ENCODE measurements at regions not wholly inside any gene's neighbourhood (a gene's known extent, or its start where the extent isn't known, plus 50 kb on each side); places are given as distances from the start of the nearest gene placed in this dataset.

DNA sequence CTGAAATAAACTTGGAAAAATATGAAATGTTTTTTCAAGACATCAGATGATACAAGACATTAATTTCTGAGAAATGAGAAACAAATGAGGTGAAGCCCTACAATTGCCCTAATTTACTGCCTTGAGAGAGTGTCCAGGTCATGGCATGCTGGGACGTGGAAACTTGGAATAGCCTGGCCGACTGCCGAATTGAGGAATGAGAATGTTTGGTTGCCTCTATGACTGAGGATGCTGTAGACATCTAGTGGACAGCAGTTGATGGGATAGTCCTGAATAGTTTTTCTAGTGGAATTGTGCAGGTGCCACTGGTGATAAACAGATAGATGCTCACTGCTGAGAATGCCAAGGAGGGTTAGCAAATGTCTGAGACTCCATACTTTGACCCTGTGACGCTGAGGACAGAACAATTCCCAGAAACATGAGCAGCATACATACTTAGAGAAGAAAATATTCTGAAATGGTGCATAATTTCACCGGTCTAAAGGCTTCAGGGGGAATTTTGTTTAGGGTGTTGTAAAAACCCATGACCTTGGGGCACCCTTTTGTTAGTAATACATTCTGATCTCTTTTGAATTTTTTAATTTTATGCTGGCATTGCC, 56.5 kb upstream of the CWC22 start:
- TF ChIP-seq, protein P1, sequence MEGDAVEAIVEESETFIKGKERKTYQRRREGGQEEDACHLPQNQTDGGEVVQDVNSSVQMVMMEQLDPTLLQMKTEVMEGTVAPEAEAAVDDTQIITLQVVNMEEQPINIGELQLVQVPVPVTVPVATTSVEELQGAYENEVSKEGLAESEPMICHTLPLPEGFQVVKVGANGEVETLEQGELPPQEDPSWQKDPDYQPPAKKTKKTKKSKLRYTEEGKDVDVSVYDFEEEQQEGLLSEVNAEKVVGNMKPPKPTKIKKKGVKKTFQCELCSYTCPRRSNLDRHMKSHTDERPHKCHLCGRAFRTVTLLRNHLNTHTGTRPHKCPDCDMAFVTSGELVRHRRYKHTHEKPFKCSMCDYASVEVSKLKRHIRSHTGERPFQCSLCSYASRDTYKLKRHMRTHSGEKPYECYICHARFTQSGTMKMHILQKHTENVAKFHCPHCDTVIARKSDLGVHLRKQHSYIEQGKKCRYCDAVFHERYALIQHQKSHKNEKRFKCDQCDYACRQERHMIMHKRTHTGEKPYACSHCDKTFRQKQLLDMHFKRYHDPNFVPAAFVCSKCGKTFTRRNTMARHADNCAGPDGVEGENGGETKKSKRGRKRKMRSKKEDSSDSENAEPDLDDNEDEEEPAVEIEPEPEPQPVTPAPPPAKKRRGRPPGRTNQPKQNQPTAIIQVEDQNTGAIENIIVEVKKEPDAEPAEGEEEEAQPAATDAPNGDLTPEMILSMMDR (IDR thresholded peaks at IDR 0.05; ENCODE audit: control insufficient read depth, insufficient read depth, low read depth, low read length, missing control alignments) = peak; percentile 16
- DNase-seq (ENCODE audit: low read depth) = no peak
- H3K4me3 ChIP-seq (ENCODE audit: control insufficient read depth, low read depth, low read length) = no peak overlapping the region

DNA sequence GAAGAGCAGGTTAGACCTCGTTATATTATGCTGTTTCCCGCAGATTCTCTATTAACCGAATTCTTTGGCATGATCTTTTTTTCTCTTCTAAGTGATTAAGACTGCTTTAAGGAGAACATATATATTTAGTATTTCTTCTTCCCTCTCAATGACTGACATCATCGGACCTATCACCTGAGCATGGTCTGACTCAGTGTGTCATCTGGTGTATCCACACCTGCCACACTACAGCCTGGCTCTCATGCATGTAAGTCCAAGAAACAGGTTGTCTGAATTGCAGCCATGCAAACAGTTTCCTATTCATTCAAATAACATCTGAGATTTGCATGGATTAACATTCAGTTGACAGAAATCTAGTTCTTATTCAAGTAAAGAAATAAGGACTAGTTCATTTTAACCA, 55.1 kb upstream of the CWC22 start:
- TF ChIP-seq, protein P1 (IDR thresholded peaks at IDR 0.05; ENCODE audit: control insufficient read depth, insufficient read depth, low read depth, low read length, missing control alignments) = no peak
- H3K4me3 ChIP-seq (ENCODE audit: control insufficient read depth, low read depth, low read length) = no peak overlapping the region
- DNase-seq (ENCODE audit: low read depth) = no peak

DNA sequence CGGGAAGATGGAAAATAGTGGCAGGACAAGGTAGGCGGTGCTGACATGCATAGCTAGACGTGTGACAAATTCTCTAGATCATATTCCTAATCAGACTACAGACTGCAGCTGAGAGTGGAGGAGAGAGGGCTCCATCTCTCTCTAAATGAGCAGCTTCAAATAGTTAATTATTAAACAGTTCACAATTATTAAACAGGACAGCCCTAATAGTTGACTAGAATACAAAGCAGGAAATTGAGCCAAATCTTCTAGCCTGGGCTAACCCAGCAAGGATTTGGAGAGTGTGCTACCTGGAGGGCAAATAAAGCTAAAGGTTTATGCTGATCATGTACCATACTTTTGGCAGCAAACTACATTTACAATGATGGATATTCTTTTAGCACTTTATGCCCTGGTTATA, 54.4 kb upstream of the CWC22 start:
- no peak for DNase-seq (ENCODE audit: low read depth)
- TF ChIP-seq, protein P1 (IDR thresholded peaks at IDR 0.05; ENCODE audit: control insufficient read depth, insufficient read depth, low read depth, low read length, missing control alignments) = no peak
- H3K4me3 ChIP-seq (ENCODE audit: control insufficient read depth, low read depth, low read length) = no peak overlapping the region

DNA sequence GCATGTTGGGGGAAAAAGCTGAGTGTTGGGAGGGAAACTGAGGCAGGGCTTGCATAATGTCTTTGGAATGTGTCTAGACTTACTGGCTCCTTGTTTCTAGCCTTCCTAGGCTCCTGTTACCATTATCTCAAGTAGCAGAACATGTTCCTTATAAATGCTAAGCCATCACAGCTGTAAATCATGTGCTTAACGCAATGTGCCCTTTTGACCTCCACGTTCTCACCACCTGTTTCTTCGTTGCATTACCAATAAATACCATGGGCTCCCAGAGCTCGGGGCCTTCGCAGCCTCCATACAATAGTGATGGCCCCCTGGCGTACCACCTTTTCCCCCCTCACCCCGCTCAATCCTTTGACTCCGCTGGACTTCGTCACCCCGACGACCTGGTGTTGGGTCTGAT, 54.0 kb upstream of the CWC22 start:
- no peak for DNase-seq (ENCODE audit: low read depth)
- TF ChIP-seq, protein P1 (IDR thresholded peaks at IDR 0.05; ENCODE audit: control insufficient read depth, insufficient read depth, low read depth, low read length, missing control alignments) = no peak
- no peak overlapping the region for H3K4me3 ChIP-seq (ENCODE audit: control insufficient read depth, low read depth, low read length)

DNA sequence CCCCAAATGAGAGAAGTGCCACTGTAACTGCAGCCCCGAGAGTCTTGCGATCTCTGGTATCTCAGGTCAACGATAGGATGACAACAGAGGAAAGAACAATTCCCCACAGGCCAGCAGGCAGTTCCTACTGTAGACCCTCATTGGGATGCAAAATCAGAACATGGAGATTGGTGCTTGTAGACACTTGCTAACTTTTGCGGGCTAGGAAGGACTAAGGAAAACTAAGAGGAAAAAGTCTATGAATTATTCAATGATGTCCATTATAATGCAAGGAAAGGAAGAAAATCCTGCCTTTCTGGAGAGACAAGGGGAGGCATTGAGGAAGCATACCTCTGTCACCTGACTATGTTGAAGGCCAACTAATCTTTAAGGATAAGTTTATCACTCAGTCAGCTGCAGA, 51.9 kb upstream of the CWC22 start:
- no peak for DNase-seq (ENCODE audit: low read depth)
- H3K4me3 ChIP-seq (ENCODE audit: control insufficient read depth, low read depth, low read length) = no peak overlapping the region

GRCh38 chr2:180057706-180058412, 50.8 kb upstream of the CWC22 start:
- H3K4me3 ChIP-seq (ENCODE audit: control insufficient read depth, low read depth, low read length) = no peak overlapping the region
- TF ChIP-seq, protein P1 (IDR thresholded peaks at IDR 0.05; ENCODE audit: control insufficient read depth, insufficient read depth, low read depth, low read length, missing control alignments) = no peak
- no peak for DNase-seq (ENCODE audit: low read depth)

More for the DNA sequence above, 51.9 kb upstream of the CWC22 start:
- TF ChIP-seq, protein P1 (IDR thresholded peaks at IDR 0.05; ENCODE audit: control insufficient read depth, insufficient read depth, low read depth, low read length, missing control alignments) = no peak
